ENCODE measurements at regions not wholly inside any gene's neighbourhood (a gene's known extent, or its start where the extent isn't known, plus 50 kb on each side); places are given as distances from the start of the nearest gene placed in this dataset.

DNA sequence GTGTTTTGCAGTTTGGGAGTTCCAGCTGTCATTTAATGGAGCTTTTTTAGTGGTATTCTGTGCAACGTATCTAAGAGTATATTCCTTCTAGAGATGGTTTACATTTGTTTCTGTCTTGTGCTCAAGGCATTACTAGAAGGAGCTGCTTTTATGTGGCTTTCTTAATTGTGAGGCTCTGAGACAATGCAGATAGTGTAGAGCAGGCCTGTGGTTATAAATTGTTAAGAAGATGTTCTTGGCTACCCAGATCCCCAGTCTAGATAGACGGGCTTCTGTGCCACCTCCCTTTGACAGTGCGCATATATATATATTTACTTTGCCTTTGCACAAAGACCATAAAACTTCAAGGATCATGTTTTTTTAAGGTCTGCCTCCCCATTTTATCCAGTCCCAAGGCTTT is 160.8 kb upstream of the PODXL start:
- TF ChIP-seq, protein P1, sequence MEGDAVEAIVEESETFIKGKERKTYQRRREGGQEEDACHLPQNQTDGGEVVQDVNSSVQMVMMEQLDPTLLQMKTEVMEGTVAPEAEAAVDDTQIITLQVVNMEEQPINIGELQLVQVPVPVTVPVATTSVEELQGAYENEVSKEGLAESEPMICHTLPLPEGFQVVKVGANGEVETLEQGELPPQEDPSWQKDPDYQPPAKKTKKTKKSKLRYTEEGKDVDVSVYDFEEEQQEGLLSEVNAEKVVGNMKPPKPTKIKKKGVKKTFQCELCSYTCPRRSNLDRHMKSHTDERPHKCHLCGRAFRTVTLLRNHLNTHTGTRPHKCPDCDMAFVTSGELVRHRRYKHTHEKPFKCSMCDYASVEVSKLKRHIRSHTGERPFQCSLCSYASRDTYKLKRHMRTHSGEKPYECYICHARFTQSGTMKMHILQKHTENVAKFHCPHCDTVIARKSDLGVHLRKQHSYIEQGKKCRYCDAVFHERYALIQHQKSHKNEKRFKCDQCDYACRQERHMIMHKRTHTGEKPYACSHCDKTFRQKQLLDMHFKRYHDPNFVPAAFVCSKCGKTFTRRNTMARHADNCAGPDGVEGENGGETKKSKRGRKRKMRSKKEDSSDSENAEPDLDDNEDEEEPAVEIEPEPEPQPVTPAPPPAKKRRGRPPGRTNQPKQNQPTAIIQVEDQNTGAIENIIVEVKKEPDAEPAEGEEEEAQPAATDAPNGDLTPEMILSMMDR (IDR thresholded peaks at IDR 0.05; ENCODE audit: low read depth, low read length), result no peak

DNA sequence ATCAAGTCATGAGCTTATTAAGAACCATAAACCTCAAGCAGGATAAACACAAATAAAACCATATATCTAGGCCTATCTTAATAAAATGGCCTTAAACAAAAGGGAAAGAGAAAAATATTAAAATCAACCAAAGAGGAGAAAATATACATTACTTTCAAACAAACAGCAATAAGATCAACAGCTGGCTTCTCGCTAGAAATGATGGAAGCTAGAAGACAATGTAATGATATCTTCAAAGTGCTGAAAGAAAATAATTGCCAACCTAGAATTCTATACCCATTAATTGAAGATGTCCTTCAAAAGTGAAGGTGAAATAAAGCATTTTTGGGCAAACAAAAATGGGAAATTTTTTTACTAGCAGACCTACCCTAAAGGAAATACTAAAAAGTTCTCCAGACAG is 142.9 kb upstream of the PODXL start:
- H3K4me3 ChIP-seq (ENCODE audit: low read depth, low read length), result no peak overlapping the region
- TF ChIP-seq, protein P1 (IDR thresholded peaks at IDR 0.05; ENCODE audit: low read depth, low read length), result no peak

More for the DNA sequence above, 160.8 kb upstream of the PODXL start:
- H3K4me3 ChIP-seq (ENCODE audit: low read depth, low read length), result no peak overlapping the region

DNA sequence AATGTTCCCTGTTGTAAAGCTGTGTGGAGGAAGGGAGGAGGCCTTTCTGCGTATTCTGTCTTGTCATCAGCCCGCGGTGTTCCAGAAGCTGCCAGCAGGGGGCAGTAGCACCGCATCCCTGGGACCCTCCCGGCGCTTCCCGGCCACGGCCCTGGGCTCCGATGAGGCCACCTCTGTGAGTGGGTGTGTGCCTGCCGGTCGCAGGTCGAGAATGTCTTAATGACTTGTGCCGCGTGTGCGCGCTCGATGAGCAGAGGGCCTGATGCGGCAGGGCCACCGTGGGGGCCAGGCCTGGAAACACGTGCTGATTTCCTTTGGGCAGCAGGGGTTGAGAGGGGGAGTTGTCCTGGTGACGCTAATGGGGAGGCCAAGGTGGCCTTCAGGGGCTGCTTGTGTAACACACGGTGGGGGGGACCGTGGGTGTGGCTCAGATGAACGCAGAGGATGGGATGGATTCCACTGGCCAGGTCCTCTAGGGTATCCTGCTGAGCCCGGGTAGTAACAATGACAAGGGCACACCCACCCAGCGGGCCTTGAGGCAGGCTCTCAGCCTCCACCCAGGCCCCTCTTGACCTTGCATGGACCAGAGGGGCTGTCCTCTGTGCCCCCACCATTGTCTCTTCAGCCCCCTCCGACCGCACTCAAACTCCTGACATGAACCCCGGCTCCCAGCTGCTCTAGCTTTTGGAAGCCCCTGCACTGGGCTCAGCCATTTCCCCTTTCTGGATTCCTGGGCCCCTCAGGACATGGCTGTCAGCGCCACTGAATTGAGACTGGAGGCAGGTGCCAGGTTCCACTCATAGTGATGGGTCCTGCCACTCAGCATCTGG is 135.9 kb upstream of the PODXL start:
- TF ChIP-seq, protein P1 (IDR thresholded peaks at IDR 0.05; ENCODE audit: low read depth, low read length), result peak; percentile 88
- H3K4me3 ChIP-seq (ENCODE audit: low read depth, low read length), result no peak overlapping the region

DNA sequence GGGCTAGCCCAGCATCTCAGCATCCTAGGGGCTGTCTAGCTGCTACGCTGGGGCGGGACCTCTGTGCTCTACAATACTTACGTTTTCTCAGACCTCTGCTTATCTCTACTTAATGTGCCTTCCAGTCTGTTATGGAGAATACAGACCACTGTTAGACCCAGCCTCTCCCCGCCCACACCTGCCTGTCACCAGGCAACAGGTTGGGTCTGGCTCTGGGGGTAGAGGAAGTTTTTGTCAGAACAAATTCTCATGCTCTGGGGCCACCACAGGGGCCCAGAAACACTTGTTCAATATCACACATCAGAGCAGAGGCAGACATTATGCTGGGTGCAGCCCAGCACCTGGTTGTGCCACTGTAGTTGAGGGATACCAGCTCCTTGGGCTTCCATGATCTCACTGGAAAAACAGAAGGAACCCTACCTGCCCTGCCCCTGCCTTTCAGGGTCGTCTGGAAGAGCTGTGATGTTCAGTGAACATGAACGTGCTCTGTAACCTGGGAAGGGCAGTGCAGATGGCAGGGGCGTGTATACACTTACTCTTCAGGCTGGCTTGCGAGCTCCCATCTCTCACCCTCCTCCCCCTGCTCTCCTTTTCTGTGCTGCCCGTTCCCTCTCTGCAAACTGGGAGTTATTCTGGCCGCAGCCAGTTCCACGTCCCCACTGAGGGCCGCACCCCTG is 135.2 kb upstream of the PODXL start:
- H3K4me3 ChIP-seq (ENCODE audit: low read depth, low read length), result no peak overlapping the region
- TF ChIP-seq, protein P1 (IDR thresholded peaks at IDR 0.05; ENCODE audit: low read depth, low read length), result no peak

DNA sequence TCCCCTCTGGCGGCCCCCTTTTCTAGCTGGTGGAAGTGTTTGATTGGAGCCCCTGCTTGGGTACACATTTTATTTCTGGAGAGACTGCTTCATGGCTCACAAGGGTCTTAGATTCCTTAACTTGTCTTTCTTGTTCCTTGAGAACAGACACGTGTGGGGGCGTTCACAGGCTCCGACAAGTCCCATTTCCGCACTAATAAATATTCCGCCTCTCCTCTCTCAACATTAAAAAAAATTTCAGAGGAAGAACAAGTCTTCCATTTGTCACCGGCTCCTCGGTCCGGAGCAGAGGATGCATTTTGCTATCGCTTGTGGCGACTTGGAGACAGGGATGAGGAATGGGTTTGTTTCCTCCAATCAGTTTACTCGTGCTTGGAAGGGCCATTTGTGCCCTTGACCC is 134.0 kb upstream of the PODXL start:
- TF ChIP-seq, protein P1 (IDR thresholded peaks at IDR 0.05; ENCODE audit: low read depth, low read length), result no peak
- H3K4me3 ChIP-seq (ENCODE audit: low read depth, low read length), result no peak overlapping the region

DNA sequence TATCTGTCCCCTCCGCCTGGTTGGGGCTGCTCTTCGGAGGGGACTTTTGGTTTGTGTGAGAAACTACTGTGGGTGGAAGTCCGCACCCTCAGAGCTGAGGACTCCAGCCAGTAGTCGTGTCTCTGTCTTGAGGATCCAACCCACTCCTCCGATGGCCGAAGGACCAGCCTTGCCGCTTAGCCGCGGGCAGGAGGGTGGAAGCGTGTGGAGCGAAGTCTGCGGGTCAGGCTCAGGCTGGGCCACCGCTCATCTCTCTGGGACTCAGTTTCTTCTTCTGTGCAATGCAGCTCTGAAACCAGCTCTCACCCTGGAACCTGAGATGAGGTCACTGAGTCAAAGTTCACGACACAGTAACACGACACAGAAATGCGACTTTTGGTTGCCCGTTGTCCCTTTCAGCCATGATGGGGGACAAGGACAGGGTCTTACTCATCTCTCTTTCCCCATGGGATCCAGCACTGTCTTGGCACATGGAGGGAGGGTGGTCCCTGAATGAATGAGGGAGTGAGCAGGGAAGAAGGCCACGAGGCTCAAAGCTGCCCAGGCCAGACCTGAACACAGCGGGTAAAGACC is 133.3 kb upstream of the PODXL start:
- TF ChIP-seq, protein P1 (IDR thresholded peaks at IDR 0.05; ENCODE audit: low read depth, low read length), result no peak
- no peak overlapping the region for H3K4me3 ChIP-seq (ENCODE audit: low read depth, low read length)
